Activated naive CD8-positive, alpha-beta T cell treated with anti-CD3 and anti-CD28 coated beads, Interleukin-2, amount 10 ng/mL, durations not matched to agents 7 days and 5 days (primary cell): ENCODE measurements at regions not wholly inside any gene's neighbourhood (a gene's known extent, or its start where the extent isn't known, plus 50 kb on each side); places are given as distances from the start of the nearest gene placed in this dataset.

Experiments used
- ATAC-seq: fragments of 150-1000 bp; cut with Tn5 transposase; one replicate; pipeline ENCODE4 v1.10.0; 2021; ENCODE audit warnings: low read depth, moderate library complexity
- POLR2A ChIA-PET: fragments of 350-600 bp; sonication (Branson Sonifier 250); formaldehyde crosslinking; loops from one replicate; lab custom pipeline; 2021; ENCODE audit warnings: antibody characterized with exemption; lab: Charles Lee
- DNase-seq: peaks from one replicate; pipeline ENCODE4 v3.0.0; 2021
- H3K27ac Mint-ChIP-seq: one replicate; pipeline ENCODE4 v1.8.0; 2022; ENCODE audit warnings: mild to moderate bottlenecking, mixed read lengths
- H3K27me3 Mint-ChIP-seq: one replicate; pipeline ENCODE4 v1.8.0; 2022; ENCODE audit warnings: mild to moderate bottlenecking, moderate library complexity, mixed read lengths
- H3K36me3 Mint-ChIP-seq: one replicate; pipeline ENCODE4 v1.8.0; 2021; ENCODE audit warnings: mild to moderate bottlenecking, mixed read lengths
- H3K4me1 Mint-ChIP-seq: one replicate; pipeline ENCODE4 v1.8.0; 2021; ENCODE audit warnings: mixed read lengths
- H3K4me3 Mint-ChIP-seq: one replicate; pipeline ENCODE4 v1.8.0; 2022; ENCODE audit warnings: mild to moderate bottlenecking, moderate library complexity, mixed read lengths
- H3K9me3 Mint-ChIP-seq: one replicate; pipeline ENCODE4 v1.8.0; 2021; ENCODE audit warnings: mixed read lengths

- Mint-ChIP-seq H3K4me3 (no peak overlapping the region), H3K4me1 (no peaks in the 10 kb centered on the region), H3K27me3 (peaks cover 3% of the 10 kb centered on the region), H3K36me3 (no peaks in the 10 kb centered on the region), H3K27ac (no peak overlapping the region), H3K9me3 (no peaks in the 10 kb centered on the region)
- DNase-seq (no peak), ATAC-seq (no peak)
- POLR2A ChIA-PET, result no interaction called here
Observed at GRCh38 chr4:74653331-74654229, 140.7 kb downstream of the BTC start.

- no peak overlapping the region for H3K4me3 Mint-ChIP-seq
- no peak overlapping the region for H3K27ac Mint-ChIP-seq
- ATAC-seq, result no peak
- peaks cover 3% of the 10 kb centered on the region for H3K27me3 Mint-ChIP-seq
- no peak for DNase-seq
- no peaks in the 10 kb centered on the region for H3K9me3 Mint-ChIP-seq
- POLR2A ChIA-PET, result no interaction called here
- H3K36me3 Mint-ChIP-seq, result no peaks in the 10 kb centered on the region
- no peaks in the 10 kb centered on the region for H3K4me1 Mint-ChIP-seq
Observed at GRCh38 chr4:74654230-74654681, 140.1 kb downstream of the BTC start.

- no peaks in the 10 kb centered on the region for H3K36me3 Mint-ChIP-seq
- DNase-seq (no peak), ATAC-seq (no peak)
- peaks cover 3% of the 10 kb centered on the region for H3K27me3 Mint-ChIP-seq
- no peak overlapping the region for H3K4me3 Mint-ChIP-seq
- POLR2A ChIA-PET, result no interaction called here
- no peaks in the 10 kb centered on the region for H3K9me3 Mint-ChIP-seq
- no peak overlapping the region for H3K27ac Mint-ChIP-seq
- no peaks in the 10 kb centered on the region for H3K4me1 Mint-ChIP-seq
Observed at GRCh38 chr4:74656596-74656995, 137.7 kb downstream of the BTC start.

- Mint-ChIP-seq H3K4me1 (no peaks in the 10 kb centered on the region), H3K36me3 (no peaks in the 10 kb centered on the region), H3K9me3 (no peaks in the 10 kb centered on the region), H3K27ac (no peak overlapping the region), H3K4me3 (no peak overlapping the region), H3K27me3 (peaks cover 3% of the 10 kb centered on the region)
- ATAC-seq (no peak), DNase-seq (no peak)
- POLR2A ChIA-PET, result no interaction called here
Observed at GRCh38 chr4:74658116-74658515, 136.2 kb downstream of the BTC start.

- no peak overlapping the region for H3K27ac Mint-ChIP-seq
- H3K9me3 Mint-ChIP-seq, result no peaks in the 10 kb centered on the region
- no peaks in the 10 kb centered on the region for H3K36me3 Mint-ChIP-seq
- ATAC-seq, result no peak
- H3K27me3 Mint-ChIP-seq, result no peaks in the 10 kb centered on the region
- no peak overlapping the region for H3K4me3 Mint-ChIP-seq
- H3K4me1 Mint-ChIP-seq, result no peaks in the 10 kb centered on the region
- POLR2A ChIA-PET, result no interaction called here
- no peak for DNase-seq
Observed at GRCh38 chr4:74659576-74660411, 134.5 kb downstream of the BTC start.

- H3K27me3 Mint-ChIP-seq, result peaks cover 3% of the 10 kb centered on the region
- no peaks in the 10 kb centered on the region for H3K9me3 Mint-ChIP-seq
- POLR2A ChIA-PET, result no interaction called here
- H3K36me3 Mint-ChIP-seq, result no peaks in the 10 kb centered on the region
- no peaks in the 10 kb centered on the region for H3K4me1 Mint-ChIP-seq
- H3K27ac Mint-ChIP-seq, result no peak overlapping the region
- DNase-seq (no peak), ATAC-seq (no peak)
- H3K4me3 Mint-ChIP-seq, result no peak overlapping the region
Observed at GRCh38 chr4:74660866-74661265, 133.5 kb downstream of the BTC start.

DNA sequence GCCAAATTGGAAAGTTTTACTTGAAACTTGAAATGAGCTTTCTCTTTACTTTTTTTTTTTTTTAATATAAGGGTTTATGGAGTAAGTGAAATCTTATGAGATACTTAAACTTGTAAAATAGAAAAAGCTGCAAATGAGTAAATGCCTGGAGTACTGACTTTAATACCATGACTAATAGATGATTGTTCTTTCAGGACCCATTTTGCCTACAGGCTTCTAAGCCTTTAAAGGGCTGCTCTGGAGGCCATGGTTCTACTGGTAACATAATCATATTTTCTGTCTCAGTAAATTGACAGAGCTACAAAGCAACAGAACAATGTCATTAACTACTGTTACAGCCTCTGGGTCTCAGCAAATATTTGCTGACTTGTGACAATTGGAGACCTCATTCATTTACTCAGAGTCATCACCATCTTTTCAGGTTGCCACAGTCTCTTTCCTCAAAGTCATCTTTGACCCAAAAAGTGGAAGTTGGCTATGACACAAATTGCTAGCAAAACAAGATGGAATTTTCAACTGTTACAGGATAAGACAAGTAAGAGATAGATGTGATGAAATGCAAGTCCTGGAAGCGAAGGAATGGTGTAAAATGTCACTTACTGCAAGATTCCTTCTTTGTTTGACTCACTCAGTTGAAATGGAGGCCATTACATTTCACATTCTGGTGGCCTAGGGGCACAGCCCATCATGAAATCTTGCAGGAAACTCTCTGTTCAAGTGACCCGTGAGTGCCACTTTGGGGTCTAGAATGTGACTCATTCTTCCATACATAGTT, 132.7 kb downstream of the BTC start:
- Mint-ChIP-seq H3K27me3 (peaks cover 3% of the 10 kb centered on the region), H3K4me1 (no peaks in the 10 kb centered on the region), H3K9me3 (no peaks in the 10 kb centered on the region), H3K27ac (no peak overlapping the region), H3K4me3 (no peak overlapping the region), H3K36me3 (no peaks in the 10 kb centered on the region)
- no peak for ATAC-seq
- no peak for DNase-seq
- POLR2A ChIA-PET, result no interaction called here

GRCh38 chr4:74663631-74664030, 130.7 kb downstream of the BTC start:
- no peaks in the 10 kb centered on the region for H3K9me3 Mint-ChIP-seq
- POLR2A ChIA-PET, result no interaction called here

GRCh38 chr4:74665346-74665745, 129.0 kb downstream of the BTC start:
- POLR2A ChIA-PET, result no interaction called here
- no peak for ATAC-seq
- peaks cover 8% of the 10 kb centered on the region for H3K27me3 Mint-ChIP-seq
- H3K4me3 Mint-ChIP-seq, result no peak overlapping the region
- no peaks in the 10 kb centered on the region for H3K36me3 Mint-ChIP-seq
- no peaks in the 10 kb centered on the region for H3K4me1 Mint-ChIP-seq
- H3K9me3 Mint-ChIP-seq, result no peaks in the 10 kb centered on the region
- no peak for DNase-seq
- no peak overlapping the region for H3K27ac Mint-ChIP-seq

More at GRCh38 chr4:74663631-74664030, 130.7 kb downstream of the BTC start:
- Mint-ChIP-seq H3K4me3 (no peak overlapping the region), H3K36me3 (no peaks in the 10 kb centered on the region), H3K27ac (no peak overlapping the region), H3K4me1 (no peaks in the 10 kb centered on the region), H3K27me3 (peaks cover 8% of the 10 kb centered on the region)
- DNase-seq (no peak), ATAC-seq (no peak)

DNA sequence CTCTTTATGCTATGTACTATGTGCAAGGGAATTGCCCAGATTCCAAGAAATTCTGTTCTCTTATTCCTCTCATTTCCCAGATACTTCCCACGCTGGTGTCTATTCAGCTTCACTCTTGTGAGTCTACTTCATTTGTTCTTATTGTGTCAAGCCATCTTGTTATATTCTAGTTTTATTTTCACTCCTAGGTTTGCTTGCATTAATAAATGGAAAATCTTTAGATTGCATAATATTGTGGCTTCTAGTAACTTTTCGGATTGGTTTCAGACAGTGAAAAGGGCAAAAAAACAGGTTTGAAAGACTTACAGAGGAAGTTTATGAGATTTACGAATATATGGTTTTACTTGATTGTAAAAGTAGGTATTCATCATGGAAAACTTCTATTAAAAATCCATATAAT, 128.4 kb downstream of the BTC start:
- H3K4me1 Mint-ChIP-seq, result no peaks in the 10 kb centered on the region
- peaks cover 10% of the 10 kb centered on the region for H3K27me3 Mint-ChIP-seq
- no peak overlapping the region for H3K4me3 Mint-ChIP-seq
- no peaks in the 10 kb centered on the region for H3K36me3 Mint-ChIP-seq
- DNase-seq (no peak), ATAC-seq (no peak)
- H3K27ac Mint-ChIP-seq, result no peak overlapping the region
- no peaks in the 10 kb centered on the region for H3K9me3 Mint-ChIP-seq
- POLR2A ChIA-PET, result no interaction called here

DNA sequence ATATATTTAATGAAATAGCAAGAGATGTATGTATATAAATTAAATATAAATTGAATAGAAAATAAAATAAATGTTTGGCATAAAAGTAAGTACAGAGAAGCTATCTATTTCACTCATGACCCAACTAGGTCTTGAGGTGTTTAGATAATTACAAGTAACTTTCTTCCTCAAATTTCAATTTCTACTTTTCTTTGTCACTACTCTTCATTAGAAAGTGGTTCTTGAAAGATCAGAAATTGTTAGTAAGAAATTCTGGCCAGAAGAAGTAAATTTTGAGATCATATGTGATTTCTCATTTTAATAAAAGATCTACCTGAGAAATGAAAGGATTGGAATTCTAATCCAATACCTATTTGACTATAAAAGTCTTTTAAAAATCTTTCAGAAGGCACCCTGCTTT, 126.9 kb downstream of the BTC start:
- no peak overlapping the region for H3K4me3 Mint-ChIP-seq
- no peaks in the 10 kb centered on the region for H3K4me1 Mint-ChIP-seq
- ATAC-seq, result no peak
- no peaks in the 10 kb centered on the region for H3K36me3 Mint-ChIP-seq
- H3K27ac Mint-ChIP-seq, result no peak overlapping the region
- H3K27me3 Mint-ChIP-seq, result peaks cover 11% of the 10 kb centered on the region
- POLR2A ChIA-PET, result no interaction called here
- no peak for DNase-seq
- H3K9me3 Mint-ChIP-seq, result no peaks in the 10 kb centered on the region

GRCh38 chr4:74667944-74668343, 126.4 kb downstream of the BTC start:
- H3K9me3 Mint-ChIP-seq, result no peaks in the 10 kb centered on the region
- no peak overlapping the region for H3K27ac Mint-ChIP-seq
- no peak overlapping the region for H3K4me3 Mint-ChIP-seq
- no peaks in the 10 kb centered on the region for H3K36me3 Mint-ChIP-seq
- POLR2A ChIA-PET, result no interaction called here
- H3K27me3 Mint-ChIP-seq, result peaks cover 11% of the 10 kb centered on the region
- no peaks in the 10 kb centered on the region for H3K4me1 Mint-ChIP-seq
- DNase-seq (no peak), ATAC-seq (no peak)

DNA sequence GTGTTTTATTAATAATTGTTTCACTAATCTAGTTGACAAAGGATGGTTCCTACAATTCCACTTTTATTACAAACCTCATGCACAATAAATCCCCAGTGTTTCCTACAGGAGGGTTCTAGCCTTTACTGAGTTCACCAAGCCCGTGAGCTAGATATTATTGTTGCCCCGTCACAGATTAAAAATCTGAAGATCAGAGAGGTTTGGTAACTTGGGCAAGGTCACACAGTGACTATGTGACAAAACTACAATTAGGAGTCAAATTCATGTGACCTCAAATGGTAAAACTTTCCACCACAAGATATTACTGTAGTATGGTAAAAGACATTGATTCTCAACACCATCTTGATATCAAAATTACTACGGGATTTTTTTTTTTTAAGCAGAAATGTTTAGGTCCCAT, 124.6 kb downstream of the BTC start:
- Mint-ChIP-seq H3K36me3 (no peaks in the 10 kb centered on the region), H3K27ac (no peak overlapping the region), H3K27me3 (peaks cover 11% of the 10 kb centered on the region), H3K4me1 (no peaks in the 10 kb centered on the region), H3K4me3 (no peak overlapping the region), H3K9me3 (no peaks in the 10 kb centered on the region)
- POLR2A ChIA-PET, result no interaction called here
- ATAC-seq (no peak), DNase-seq (no peak)
